ENCODE measurements at regions not wholly inside any gene's neighbourhood (a gene's known extent, or its start where the extent isn't known, plus 50 kb on each side); places are given as distances from the start of the nearest gene placed in this dataset.
"Not testable (repeated sequence)": the region's sequence is repeated elsewhere in the genome, so short reads cannot be mapped to it uniquely, and the experiment has no call there.

GRCh38 chr18:40235323-40235722 is 1719.7 kb upstream of the PIK3C3 start:
- DNase-seq: no peak

- DNase-seq: peak; percentile 67
Observed at GRCh38 chr18:40233931-40234616, 1721.0 kb upstream of the PIK3C3 start.

GRCh38 chr18:40222776-40223175 is 1732.3 kb upstream of the PIK3C3 start:
- DNase-seq: no peak

- no peak for DNase-seq
Observed at GRCh38 chr18:40216856-40217255, 1738.2 kb upstream of the PIK3C3 start.

- no peak for DNase-seq
Observed at GRCh38 chr18:40215979-40216378, 1739.1 kb upstream of the PIK3C3 start.

GRCh38 chr18:40210696-40211095 is 1744.3 kb upstream of the PIK3C3 start:
- no peak for DNase-seq

- no peak for DNase-seq
Observed at GRCh38 chr18:40208958-40209357, 1746.1 kb upstream of the PIK3C3 start.

- no peak for DNase-seq
Observed at GRCh38 chr18:40197711-40198110, 1757.3 kb upstream of the PIK3C3 start.

GRCh38 chr18:40186677-40187076 is 1768.4 kb upstream of the PIK3C3 start:
- no peak for DNase-seq

- no peak for DNase-seq
Observed at GRCh38 chr18:40179729-40180461, 1775.1 kb upstream of the PIK3C3 start.

- DNase-seq: no peak
Observed at GRCh38 chr18:40168026-40168425, 1787.0 kb upstream of the PIK3C3 start.

GRCh38 chr18:40163254-40163653 is 1791.8 kb upstream of the PIK3C3 start:
- no peak for DNase-seq

GRCh38 chr18:40160361-40160760 is 1794.7 kb upstream of the PIK3C3 start:
- no peak for DNase-seq

- DNase-seq: peak; percentile 14
Observed at GRCh38 chr18:40159141-40160017, 1795.7 kb upstream of the PIK3C3 start.

- no peak for DNase-seq
Observed at GRCh38 chr18:40157120-40157519, 1797.9 kb upstream of the PIK3C3 start.

- DNase-seq: no peak
Observed at GRCh38 chr18:40152859-40153258, 1802.2 kb upstream of the PIK3C3 start.

GRCh38 chr18:40148960-40149359 is 1806.1 kb upstream of the PIK3C3 start:
- no peak for DNase-seq

GRCh38 chr18:40133253-40133652 is 1821.8 kb upstream of the PIK3C3 start:
- no peak for DNase-seq

- not testable (repeated sequence) for DNase-seq
Observed at GRCh38 chr18:40132438-40132837, 1822.6 kb upstream of the PIK3C3 start.

- no peak for DNase-seq
Observed at GRCh38 chr18:40124107-40124506, 1830.9 kb upstream of the PIK3C3 start.

GRCh38 chr18:40120796-40121391 is 1834.1 kb upstream of the PIK3C3 start:
- DNase-seq: no peak

- DNase-seq: no peak
Observed at GRCh38 chr18:40120356-40120755, 1834.7 kb upstream of the PIK3C3 start.

- not testable (repeated sequence) for DNase-seq
Observed at GRCh38 chr18:40119581-40119980, 1835.5 kb upstream of the PIK3C3 start.
